Lower leg skin (tissue), 3 donors: ENCODE measurements at regions not wholly inside any gene's neighbourhood (a gene's known extent, or its start where the extent isn't known, plus 50 kb on each side); places are given as distances from the start of the nearest gene placed in this dataset.

ENCODE experiments used
- CTCF ChIP-seq, 3 donors: fragments of 450-650 bp; IDR thresholded peaks; one replicate each; pipeline ENCODE4 v1.5.1; 2016; ENCODE audit warnings: antibody characterized with exemption in 3 of 3, mild to moderate bottlenecking in 3 of 3, moderate library complexity in 2 of 3
- POLR2A ChIP-seq, 2 donors: fragments of 450-650 bp; IDR thresholded peaks; one replicate each; pipeline ENCODE4 v1.6.1; 2016 to 2017; ENCODE audit warnings: antibody characterized with exemption in 2 of 2, mild to moderate bottlenecking in 1 of 2, moderate library complexity in 1 of 2

GRCh38 chr6:50141100-50141499 is 91.4 kb upstream of the DEFB112 start:
- TF ChIP-seq CTCF (IDR thresholded peaks at IDR 0.05): no peak
- TF ChIP-seq POLR2A (IDR thresholded peaks at IDR 0.05): no peak
